Breast epithelium (tissue), 3 donors: ENCODE measurements at regions not wholly inside any gene's neighbourhood (a gene's known extent, or its start where the extent isn't known, plus 50 kb on each side); places are given as distances from the start of the nearest gene placed in this dataset.

Experiments used
- CTCF ChIP-seq, 3 donors: fragments of 450-650 bp; IDR thresholded peaks; one replicate each; pipeline ENCODE4 v1.5.1; 2016 to 2017; ENCODE audit warnings: antibody characterized with exemption in 3 of 3, mild to moderate bottlenecking in 3 of 3, moderate library complexity in 3 of 3
- POLR2A ChIP-seq: fragments of 450-650 bp; IDR thresholded peaks from one replicate; pipeline ENCODE4 v1.6.1; 2016; ENCODE audit warnings: antibody characterized with exemption, mild to moderate bottlenecking, moderate library complexity
- POLR2AphosphoS5 ChIP-seq, 3 donors: sonication (generic); formaldehyde crosslinking; IDR thresholded peaks; one replicate each; pipeline ENCODE4 v1.6.1; 2017; ENCODE audit warnings: antibody characterized with exemption in 3 of 3

- TF ChIP-seq CTCF (IDR thresholded peaks at IDR 0.05) (no peak), POLR2A (no peak), POLR2AphosphoS5 (IDR thresholded peaks at IDR 0.05) (no peak)
These were observed 683.7 kb upstream of the SOX9 start for GRCh38 chr17:71437166-71437565.
